Transverse colon (tissue), 4 donors: ENCODE measurements at regions not wholly inside any gene's neighbourhood (a gene's known extent, or its start where the extent isn't known, plus 50 kb on each side); places are given as distances from the start of the nearest gene placed in this dataset.

Experiments
- DNase-seq: peaks from one replicate; pipeline ENCODE4 v3.0.0-alpha.2; 2019
- H3K27ac ChIP-seq, 4 donors: fragments of 200-600 bp; sonication (generic); 2 replicates each; pipeline ENCODE4 v1.5.1; 2016 to 2018; ENCODE audit warnings: inconsistent platforms in 4 of 4
- H3K27me3 ChIP-seq: fragments of 200-600 bp; sonication (generic); 2 replicates; pipeline ENCODE4 v1.5.1; 2017; ENCODE audit warnings: inconsistent platforms
- H3K36me3 ChIP-seq, 4 donors: fragments of 200-600 bp; sonication (generic); 2 replicates each; pipeline ENCODE4 v1.5.1; 2017 to 2019; ENCODE audit warnings: inconsistent platforms in 4 of 4
- H3K4me1 ChIP-seq, 4 donors: fragments of 200-600 bp; sonication (generic); 2 replicates each; pipeline ENCODE4 v1.5.1; 2017 to 2020; ENCODE audit warnings: inconsistent platforms in 4 of 4
- H3K4me3 ChIP-seq, 4 donors: fragments of 200-600 bp; sonication (generic); 1 replicate in 1 of 4; 2 replicates in 3 of 4; pipeline versions ENCODE4 v1.5.1 to v1.6.1; 2017 to 2019; ENCODE audit warnings: inconsistent platforms in 4 of 4
- H3K9me3 ChIP-seq, 2 donors: fragments of 200-600 bp; sonication (generic); 2 replicates each; pipeline ENCODE4 v1.5.1; 2017 to 2019; ENCODE audit warnings: inconsistent platforms in 2 of 2
- EP300 ChIP-seq: sonication (generic); formaldehyde crosslinking; IDR thresholded peaks from one replicate; pipeline ENCODE4 v1.6.1; 2017; ENCODE audit warnings: antibody characterized with exemption, low read depth
- POLR2A ChIP-seq: fragments of 450-650 bp; IDR thresholded peaks from one replicate; pipeline ENCODE4 v1.6.1; 2016; ENCODE audit warnings: antibody characterized with exemption, mild to moderate bottlenecking, moderate library complexity
- POLR2AphosphoS5 ChIP-seq, 3 donors: sonication (generic); formaldehyde crosslinking; IDR thresholded peaks; one replicate each; pipeline ENCODE4 v1.6.1; 2016; ENCODE audit warnings: antibody characterized with exemption in 3 of 3
- WGBS, 2 donors: methylation state at CpG; one replicate each; pipeline ENCODE4 v1.1.5; 2018; ENCODE audit warnings: low coverage in 1 of 2; 5-methylcytosine and 5-hydroxymethylcytosine counted together
- in situ Hi-C, 4 donors: fragments of 200-750 bp; cut with MboI; loops; one replicate each; pipeline versions ENCODE4 v1.15.0 to v1.15.1; 2017; ENCODE audit warnings: low sequenced_read_pairs in 3 of 4, low pct_ligation_motif_present in 1 of 4, low pct_unique_long_range_greater_than_20kb in 1 of 4
- intact Hi-C: fragments of 100-400 bp; cut with DNase I; formaldehyde crosslinking; loops from one replicate; pipeline ENCODE4 v1.15.1; 2023; ENCODE audit warnings: low total_unique reads
- TF ChIP-seq, protein P1 (sequence below), 5 experiments: fragments of 200-600 bp in 3 of 5; fragments of 450-650 bp in 2 of 5; sonication (generic) in 3 of 5; IDR thresholded peaks; 1 replicate in 2 of 5; 2 replicates in 3 of 5; pipeline ENCODE4 v1.5.1; 2016 to 2017; ENCODE audit warnings: antibody characterized with exemption in 5 of 5, inconsistent platforms in 3 of 5, mild to moderate bottlenecking in 2 of 5, moderate library complexity in 1 of 5

DNA sequence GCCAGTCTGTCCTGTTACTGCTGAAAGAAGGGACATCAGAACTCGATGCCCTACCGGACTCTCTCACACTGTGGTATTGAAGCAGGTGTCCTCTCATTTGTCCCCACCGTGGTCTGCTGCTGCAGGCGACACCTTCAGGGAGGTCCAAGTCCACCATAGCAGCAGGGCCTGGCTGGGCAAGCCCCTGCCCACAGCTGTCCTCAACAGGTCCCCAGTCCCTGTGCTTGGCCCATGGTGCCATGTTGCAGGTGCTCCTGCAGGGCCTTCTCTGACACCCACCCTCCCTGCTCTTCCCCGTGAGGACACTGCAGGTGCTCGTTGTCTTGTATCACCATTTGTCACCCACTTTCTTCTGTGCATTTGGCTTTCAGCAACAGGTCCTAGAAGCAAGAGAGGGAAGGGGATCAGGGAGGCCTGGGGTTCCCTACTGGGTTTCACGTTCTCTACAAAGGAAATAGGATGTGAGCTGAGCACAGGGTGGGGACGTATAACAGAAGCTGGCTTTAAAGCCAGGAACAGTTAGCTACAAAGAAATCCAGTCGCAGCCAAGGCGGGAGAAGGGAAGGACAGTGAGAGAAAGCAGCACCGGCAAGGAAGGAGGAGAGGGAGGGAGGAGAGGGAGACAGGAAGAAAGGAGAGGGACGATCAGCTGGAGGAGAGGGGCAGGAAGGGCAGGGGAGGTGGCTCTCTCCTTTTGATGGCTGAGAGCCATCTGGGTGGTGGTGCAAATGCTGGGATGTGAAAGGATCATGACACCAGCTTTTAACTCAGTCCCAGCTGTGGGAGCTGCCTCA is 117.7 kb upstream of the FRMD4A start:
- 71 to 78% methylated on average over 6 to 12 of the region's 12 CpGs for WGBS, 2 donors
- no peak overlapping the region for H3K4me3 ChIP-seq

DNA sequence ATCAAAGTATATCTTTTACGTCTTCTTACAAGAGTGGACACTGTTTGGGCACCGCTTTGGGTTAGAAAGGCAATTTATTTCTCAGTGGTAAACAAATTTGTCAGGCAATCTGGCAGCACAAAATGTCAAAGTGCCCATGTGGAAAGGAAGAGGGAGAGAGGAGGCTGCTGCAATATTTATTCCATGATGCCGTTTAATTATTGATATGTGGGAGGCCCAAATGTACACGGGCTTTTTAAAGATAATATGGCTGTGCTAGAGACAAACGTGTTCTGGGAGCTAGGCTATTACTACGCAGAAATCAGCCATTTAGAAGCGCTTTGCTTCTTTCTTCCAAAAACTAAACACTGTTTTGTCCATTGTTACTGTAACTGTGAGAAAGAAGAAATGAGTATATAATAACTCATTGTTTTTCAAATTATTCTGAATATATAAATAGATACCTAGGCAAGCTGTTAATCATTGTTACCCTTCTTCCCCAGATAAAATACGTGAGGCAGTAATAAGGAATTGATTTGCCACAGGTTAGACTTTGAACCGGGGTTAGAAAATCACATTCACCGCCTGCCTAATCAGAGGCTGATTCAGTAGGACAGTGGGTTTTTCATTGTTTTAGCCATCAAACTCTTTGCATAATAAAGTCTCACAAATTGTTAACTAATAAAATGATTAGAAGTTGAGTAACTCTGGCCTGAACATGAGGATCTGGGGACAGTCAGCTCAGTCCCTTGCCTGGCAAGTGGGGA is 116.5 kb upstream of the FRMD4A start:
- no peaks in the 10 kb centered on the region for H3K4me1 ChIP-seq
- H3K27me3 ChIP-seq, result no peaks in the 10 kb centered on the region
- TF ChIP-seq POLR2A (no peak), POLR2AphosphoS5 (IDR thresholded peaks at IDR 0.05) (no peak)
- intact Hi-C loops (no loop called here), in situ Hi-C loops (no loop called here)
- H3K36me3 ChIP-seq, result no peaks in the 10 kb centered on the region
- no peak for DNase-seq
- WGBS, 2 donors, result 77 to 79% methylated on average over 10 of the region's 10 CpGs
- no peak overlapping the region for H3K27ac ChIP-seq
- H3K9me3 ChIP-seq, result no peaks in the 10 kb centered on the region
- no peak overlapping the region for H3K4me3 ChIP-seq

More for the DNA sequence above, 117.7 kb upstream of the FRMD4A start:
- in situ Hi-C loops (no loop called here), intact Hi-C loops (no loop called here)
- H3K36me3 ChIP-seq, result no peaks in the 10 kb centered on the region
- no peak for DNase-seq
- H3K4me1 ChIP-seq, result no peaks in the 10 kb centered on the region
- TF ChIP-seq, protein P1, sequence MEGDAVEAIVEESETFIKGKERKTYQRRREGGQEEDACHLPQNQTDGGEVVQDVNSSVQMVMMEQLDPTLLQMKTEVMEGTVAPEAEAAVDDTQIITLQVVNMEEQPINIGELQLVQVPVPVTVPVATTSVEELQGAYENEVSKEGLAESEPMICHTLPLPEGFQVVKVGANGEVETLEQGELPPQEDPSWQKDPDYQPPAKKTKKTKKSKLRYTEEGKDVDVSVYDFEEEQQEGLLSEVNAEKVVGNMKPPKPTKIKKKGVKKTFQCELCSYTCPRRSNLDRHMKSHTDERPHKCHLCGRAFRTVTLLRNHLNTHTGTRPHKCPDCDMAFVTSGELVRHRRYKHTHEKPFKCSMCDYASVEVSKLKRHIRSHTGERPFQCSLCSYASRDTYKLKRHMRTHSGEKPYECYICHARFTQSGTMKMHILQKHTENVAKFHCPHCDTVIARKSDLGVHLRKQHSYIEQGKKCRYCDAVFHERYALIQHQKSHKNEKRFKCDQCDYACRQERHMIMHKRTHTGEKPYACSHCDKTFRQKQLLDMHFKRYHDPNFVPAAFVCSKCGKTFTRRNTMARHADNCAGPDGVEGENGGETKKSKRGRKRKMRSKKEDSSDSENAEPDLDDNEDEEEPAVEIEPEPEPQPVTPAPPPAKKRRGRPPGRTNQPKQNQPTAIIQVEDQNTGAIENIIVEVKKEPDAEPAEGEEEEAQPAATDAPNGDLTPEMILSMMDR (IDR thresholded peaks at IDR 0.05), result no peak
- no peak for TF ChIP-seq EP300
- TF ChIP-seq POLR2AphosphoS5 (IDR thresholded peaks at IDR 0.05), result no peak
- TF ChIP-seq POLR2A, result no peak
- no peaks in the 10 kb centered on the region for H3K27me3 ChIP-seq
- H3K27ac ChIP-seq, result no peak overlapping the region
- no peaks in the 10 kb centered on the region for H3K9me3 ChIP-seq

DNA sequence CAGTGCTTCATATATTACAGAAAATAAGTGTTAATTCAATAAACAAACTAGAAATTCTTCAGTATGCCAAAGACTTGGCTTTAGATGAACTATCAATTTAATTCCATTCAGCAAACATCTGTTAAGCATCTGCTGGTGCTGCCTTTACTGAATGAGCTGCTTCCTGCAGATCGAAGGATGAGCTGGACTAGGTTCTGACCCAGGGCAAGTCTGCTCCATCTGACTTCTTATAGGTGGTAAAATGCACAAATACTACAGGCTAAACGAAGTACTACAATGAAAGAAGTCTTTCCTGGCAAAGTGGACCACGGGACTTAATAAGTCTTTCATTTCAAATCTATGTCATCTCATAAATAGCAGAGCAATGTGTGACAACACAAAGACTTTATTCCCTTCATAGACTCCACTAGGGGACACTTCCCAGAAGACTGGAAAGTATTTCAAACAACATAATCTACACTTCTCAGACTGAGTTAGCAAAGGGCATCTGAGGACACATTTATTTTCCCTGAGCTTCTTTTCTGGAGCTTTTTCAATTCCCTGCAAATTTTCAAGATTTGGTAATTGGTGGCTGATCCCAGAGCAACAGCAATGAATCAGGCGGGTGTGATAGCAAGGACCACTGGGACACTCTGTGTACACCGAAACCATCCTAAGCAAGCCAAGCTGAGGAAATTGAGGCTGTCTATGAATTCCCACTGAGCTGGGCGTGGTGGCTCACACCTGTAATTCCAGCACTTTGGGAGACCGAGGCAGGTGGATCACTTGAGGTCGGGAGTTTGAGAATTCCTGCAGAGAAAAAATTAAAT is 108.9 kb upstream of the FRMD4A start:
- H3K4me1 ChIP-seq, result no peaks in the 10 kb centered on the region
- no peak overlapping the region for H3K27ac ChIP-seq
- H3K27me3 ChIP-seq, result no peaks in the 10 kb centered on the region
- intact Hi-C loops (no loop called here), in situ Hi-C loops (no loop called here)
- no peaks in the 10 kb centered on the region for H3K36me3 ChIP-seq
- TF ChIP-seq POLR2A (no peak), POLR2AphosphoS5 (IDR thresholded peaks at IDR 0.05) (no peak), EP300 (no peak)
- TF ChIP-seq, protein P1 (IDR thresholded peaks at IDR 0.05), result no peak
- 61 to 66% methylated on average over 4 to 8 of the region's 8 CpGs for WGBS, 2 donors
- no peaks in the 10 kb centered on the region for H3K9me3 ChIP-seq
- DNase-seq, result no peak
- no peak overlapping the region for H3K4me3 ChIP-seq

DNA sequence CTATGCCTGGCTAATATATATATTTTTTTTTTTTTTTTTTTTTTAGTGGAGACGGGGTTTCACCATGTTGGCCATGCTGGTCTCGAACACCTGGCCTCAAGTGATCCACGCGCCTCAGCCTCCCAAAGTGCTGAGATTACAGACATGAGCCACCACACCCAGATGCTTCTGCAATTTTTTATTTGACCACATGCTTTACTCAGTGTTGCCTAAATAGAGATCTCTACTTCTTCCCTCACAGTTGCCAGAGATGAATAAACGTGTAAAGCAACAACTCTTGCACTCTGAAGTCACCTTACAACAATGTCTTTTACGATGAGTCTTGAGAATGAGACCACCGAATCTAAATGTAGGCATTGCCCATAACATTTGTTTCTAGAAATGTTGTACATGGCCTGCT is 107.9 kb upstream of the FRMD4A start:
- Histone ChIP-seq H3K4me3 (no peak overlapping the region), H3K36me3 (no peaks in the 10 kb centered on the region), H3K27ac (no peak overlapping the region), H3K27me3 (no peaks in the 10 kb centered on the region), H3K4me1 (no peaks in the 10 kb centered on the region), H3K9me3 (no peaks in the 10 kb centered on the region)
- whole genome bisulfite sequencing, 2 donors, result 70 to 78% methylated on average over 4 to 7 of the region's 7 CpGs
- TF ChIP-seq POLR2AphosphoS5 (IDR thresholded peaks at IDR 0.05) (no peak), EP300 (no peak), POLR2A (no peak)
- TF ChIP-seq, protein P1 (IDR thresholded peaks at IDR 0.05), result no peak
- no peak for DNase-seq
- intact Hi-C loops, result no loop called here
- in situ Hi-C loops, result no loop called here
